ENCODE measurements at regions not wholly inside any gene's neighbourhood (a gene's known extent, or its start where the extent isn't known, plus 50 kb on each side); places are given as distances from the start of the nearest gene placed in this dataset.

- H3K4me3 ChIP-seq = no peak overlapping the region
- intact Hi-C loops (cut with DNase I; ENCODE audit: low total_unique reads) = no loop called here
- H3K27me3 ChIP-seq = no peaks in the 10 kb centered on the region
- H3K27ac ChIP-seq = no peak overlapping the region
- TF ChIP-seq POLR2A (IDR thresholded peaks at IDR 0.05) (no peak), CTCF (IDR thresholded peaks at IDR 0.05 in 4 of 5, conservative IDR thresholded peaks at IDR 0.05 in 1 of 5) (no peak)
- no peaks in the 10 kb centered on the region for H3K4me1 ChIP-seq
- ATAC-seq = no peak
- no peak for DNase-seq
- H3K36me3 ChIP-seq = no peaks in the 10 kb centered on the region
- H3K9me3 ChIP-seq = no peaks in the 10 kb centered on the region
- in situ Hi-C loops (cut with MboI; ENCODE audit: low sequenced_read_pairs in 4 of 4) = no loop called here
Observed at GRCh38 chr3:178152988-178153387, 383.2 kb upstream of the KCNMB2 start.

- Histone ChIP-seq H3K4me1 (no peaks in the 10 kb centered on the region), H3K27ac (no peak overlapping the region), H3K36me3 (no peaks in the 10 kb centered on the region), H3K9me3 (no peaks in the 10 kb centered on the region), H3K27me3 (no peaks in the 10 kb centered on the region), H3K4me3 (no peak overlapping the region)
- intact Hi-C loops (cut with DNase I; ENCODE audit: low total_unique reads) (no loop called here), in situ Hi-C loops (cut with MboI; ENCODE audit: low sequenced_read_pairs in 4 of 4) (no loop called here)
- DNase-seq = no peak
- no peak for ATAC-seq
- TF ChIP-seq POLR2A (IDR thresholded peaks at IDR 0.05) (no peak), CTCF (IDR thresholded peaks at IDR 0.05 in 4 of 5, conservative IDR thresholded peaks at IDR 0.05 in 1 of 5) (no peak)
Observed at GRCh38 chr3:178155521-178155920, 380.7 kb upstream of the KCNMB2 start.

- in situ Hi-C loops (cut with MboI; ENCODE audit: low sequenced_read_pairs in 4 of 4) = no loop called here
- H3K27me3 ChIP-seq = no peaks in the 10 kb centered on the region
- H3K9me3 ChIP-seq = no peaks in the 10 kb centered on the region
- ATAC-seq = no peak
- H3K36me3 ChIP-seq = no peaks in the 10 kb centered on the region
- H3K4me3 ChIP-seq = no peak overlapping the region
- no peaks in the 10 kb centered on the region for H3K4me1 ChIP-seq
- no peak for TF ChIP-seq CTCF (IDR thresholded peaks at IDR 0.05 in 4 of 5, conservative IDR thresholded peaks at IDR 0.05 in 1 of 5)
- no peak for TF ChIP-seq POLR2A (IDR thresholded peaks at IDR 0.05)
- no peak for DNase-seq
- no peak overlapping the region for H3K27ac ChIP-seq
- intact Hi-C loops (cut with DNase I; ENCODE audit: low total_unique reads) = no loop called here
Observed at GRCh38 chr3:178156301-178156700, 379.9 kb upstream of the KCNMB2 start.

GRCh38 chr3:178159691-178160220 is 376.5 kb upstream of the KCNMB2 start:
- in situ Hi-C loops (cut with MboI; ENCODE audit: low sequenced_read_pairs in 4 of 4) = no loop called here

More at GRCh38 chr3:178159691-178160220, 376.5 kb upstream of the KCNMB2 start:
- TF ChIP-seq POLR2A (IDR thresholded peaks at IDR 0.05) = no peak
- TF ChIP-seq CTCF (IDR thresholded peaks at IDR 0.05 in 4 of 5, conservative IDR thresholded peaks at IDR 0.05 in 1 of 5) = no peak
- no peaks in the 10 kb centered on the region for H3K36me3 ChIP-seq
- no peak for ATAC-seq
- no peak overlapping the region for H3K27ac ChIP-seq
- no peak overlapping the region for H3K4me3 ChIP-seq
- no peaks in the 10 kb centered on the region for H3K4me1 ChIP-seq
- H3K9me3 ChIP-seq = no peaks in the 10 kb centered on the region
- intact Hi-C loops (cut with DNase I; ENCODE audit: low total_unique reads) = no loop called here
- DNase-seq = no peak
- no peaks in the 10 kb centered on the region for H3K27me3 ChIP-seq
